ENCODE measurements at regions not wholly inside any gene's neighbourhood (a gene's known extent, or its start where the extent isn't known, plus 50 kb on each side); places are given as distances from the start of the nearest gene placed in this dataset.

GRCh38 chr5:143533978-143534760 is 130.7 kb upstream of the NR3C1 start:
- Histone ChIP-seq H4K91ac (replicated peaks; ENCODE audit: insufficient read length, low read length) (no peak overlapping the region), H3K23me2 (ENCODE audit: low read depth, low read length) (no peaks in the 10 kb centered on the region), H2AFZ (ENCODE audit: low read length) (no peak overlapping the region), H3K4me2 (ENCODE audit: insufficient read depth in 1 of 2, low read depth in 2 of 2, low read length in 2 of 2) (no peak overlapping the region), H3K4ac (replicated peaks; ENCODE audit: insufficient read length, low read depth, low read length) (no peak overlapping the region), H3K23ac (ENCODE audit: insufficient read length) (no peak overlapping the region), H4K20me1 (replicated peaks in 1 of 2; ENCODE audit: control insufficient read depth in 1 of 2, insufficient read depth in 2 of 2, low read length in 2 of 2) (no peaks in the 10 kb centered on the region), H2BK15ac (ENCODE audit: low read length) (no peak overlapping the region), H4K5ac (ENCODE audit: insufficient read length, low read depth, low read length) (no peak overlapping the region), H3K79me1 (ENCODE audit: low read depth, low read length) (no peaks in the 10 kb centered on the region), H3K27ac (ENCODE audit: low read depth, low read length) (no peak overlapping the region), H3K9ac (replicated peaks in 1 of 4; ENCODE audit: extremely low read depth in 1 of 4, low read depth in 3 of 4, low read length in 3 of 4) (no peak overlapping the region), H3K18ac (ENCODE audit: extremely low read depth, low read length) (no peak overlapping the region), H2AK5ac (ENCODE audit: low read depth, low read length) (no peak overlapping the region), H3K36me3 (ENCODE audit: control insufficient read depth in 2 of 4, insufficient read depth in 4 of 4, low read length in 3 of 4) (no peaks in the 10 kb centered on the region), H3K27me3 (replicated peaks in 1 of 4; ENCODE audit: control insufficient read depth in 3 of 4, extremely low read depth in 1 of 4, insufficient read depth in 3 of 4, low read length in 3 of 4) (peaks cover 0 to 2% (median 0%) of the 10 kb centered on the region in 4 experiments; a peak in 1 of 7 replicates), H2BK12ac (ENCODE audit: low read depth, low read length) (no peak overlapping the region), H2BK5ac (ENCODE audit: low read depth, low read length) (no peak overlapping the region), H3K4me1 (replicated peaks in 1 of 4; ENCODE audit: control insufficient read depth in 3 of 4, insufficient read depth in 4 of 4, low read length in 3 of 4) (no peaks in the 10 kb centered on the region), H3K4me3 (ENCODE audit: extremely low read depth in 1 of 4, insufficient read depth in 2 of 4, low read depth in 3 of 4, low read length in 4 of 4) (no peak overlapping the region), H3K56ac (replicated peaks; ENCODE audit: insufficient read length, low read depth, low read length) (no peak overlapping the region), H3K14ac (ENCODE audit: insufficient read length) (no peak overlapping the region), H2BK20ac (ENCODE audit: low read length) (no peak overlapping the region), H3K9me3 (ENCODE audit: insufficient read depth in 2 of 2, low read depth in 1 of 2, low read length in 1 of 2) (no peaks in the 10 kb centered on the region), H3K79me2 (ENCODE audit: control insufficient read depth in 1 of 2, insufficient read depth in 2 of 2, low read length in 2 of 2) (no peaks in the 10 kb centered on the region), H4K8ac (ENCODE audit: extremely low read depth, insufficient read depth, low read length) (no peak overlapping the region), H2BK120ac (replicated peaks; ENCODE audit: low read depth, low read length) (no peak overlapping the region)
- POLR2A ChIA-PET (ENCODE audit: partially characterized antibody), result no interaction called here
- FAIRE-seq, result no peak
- no peak for DNase-seq (ENCODE audit: low read depth in 1 of 2, low spot score in 2 of 2)
- CTCF ChIA-PET (ENCODE audit: partially characterized antibody), result no interaction called here
- TF ChIP-seq RAD21 (IDR thresholded peaks at IDR 0.05 in 1 of 2, conservative IDR thresholded peaks at IDR 0.05 in 1 of 2; ENCODE audit: low read depth in 2 of 2, low read length in 2 of 2) (no peak), PHF8 (conservative IDR thresholded peaks at IDR 0.05; ENCODE audit: low read depth, low read length) (no peak), KDM5A (IDR thresholded peaks at IDR 0.05; ENCODE audit: low read length) (no peak), JUND (IDR thresholded peaks at IDR 0.05; ENCODE audit: low read length) (no peak), POLR2A (IDR thresholded peaks at IDR 0.05; ENCODE audit: control extremely low read depth in 1 of 2, low read depth in 2 of 2, low read length in 2 of 2) (no peak), SIX5 (IDR thresholded peaks at IDR 0.05; ENCODE audit: low read depth, low read length) (no peak), TAF1 (IDR thresholded peaks at IDR 0.05; ENCODE audit: low read depth, low read length) (no peak), ATF2 (IDR thresholded peaks at IDR 0.05; ENCODE audit: low read length) (no peak), MAFK (IDR thresholded peaks at IDR 0.05; ENCODE audit: low read depth, low read length) (no peak), CREB1 (IDR thresholded peaks at IDR 0.05) (no peak), SP1 (IDR thresholded peaks at IDR 0.05; ENCODE audit: low read depth, low read length) (no peak)
- 93% methylated on average over 3 of the region's 3 CpGs; no CpG with 5 or more reads in 1 of the 2 experiments for WGBS, 2 experiments (ENCODE audit: extremely low coverage in 1 of 2, insufficient coverage in 1 of 2, insufficient read length in 1 of 2, insufficient replicate concordance in 2 of 2, low coverage in 1 of 2, low lambda C conversion rate in 2 of 2, missing lambda C conversion rate in 1 of 2)
